Fibroblast of mammary gland (primary cell): ENCODE measurements at regions not wholly inside any gene's neighbourhood (a gene's known extent, or its start where the extent isn't known, plus 50 kb on each side); places are given as distances from the start of the nearest gene placed in this dataset.
A peak's percentile ranks its signal among the peaks of the same experiment; 100 is the strongest.

Experiments
- DNase-seq: peaks from one replicate; pipeline ENCODE4 v3.0.0-alpha.2; 2010; ENCODE audit warnings: low read depth
- H3K4me3 ChIP-seq: 2 replicates; pipeline ENCODE4 v1.5.1; 2011; ENCODE audit warnings: low read depth, mild to moderate bottlenecking, low read length, moderate library complexity; ENCODE audit not compliant: control insufficient read depth
- TF ChIP-seq, protein P1 (sequence below): conservative IDR thresholded peaks from 2 replicates; pipeline ENCODE4 v1.5.1; 2011; ENCODE audit warnings: low read depth, low read length, inconsistent platforms; ENCODE audit not compliant: control insufficient read depth, insufficient read depth

DNA sequence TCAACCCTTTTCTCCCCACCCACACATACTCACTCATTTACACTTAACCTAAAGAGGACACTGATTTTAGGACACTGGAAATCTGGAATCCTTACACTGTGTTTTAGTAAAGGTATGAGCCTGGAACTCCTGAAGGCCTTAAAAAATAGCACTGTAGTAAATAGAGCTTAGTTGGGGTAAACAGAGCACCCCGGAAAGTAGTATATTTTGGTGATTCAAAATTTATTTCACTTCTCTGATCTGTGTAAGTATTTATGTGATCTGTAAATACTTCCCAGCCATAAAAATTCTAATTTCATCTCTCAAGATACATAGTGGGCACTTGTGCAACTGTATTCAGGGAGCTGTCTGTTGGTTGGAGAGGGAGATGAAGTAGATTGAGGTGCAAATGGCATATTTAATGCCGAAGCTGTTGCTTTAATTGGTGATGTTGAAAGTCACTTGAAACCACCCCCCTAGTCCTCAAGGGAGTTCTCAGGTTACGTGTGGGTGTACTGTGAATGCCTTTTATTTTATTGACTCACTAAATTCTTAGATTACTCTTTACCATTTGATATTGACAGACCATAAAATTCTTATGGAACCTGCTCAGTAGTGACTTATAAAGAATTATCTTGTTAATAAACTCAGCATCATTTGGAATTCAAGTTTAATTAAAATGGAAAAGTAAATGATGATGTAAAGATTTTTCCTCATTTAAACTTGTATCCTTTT, 154.9 kb downstream of the SOX4 start:
- DNase-seq = peak; percentile 71
- no peak overlapping the region for H3K4me3 ChIP-seq
- TF ChIP-seq, protein P1, sequence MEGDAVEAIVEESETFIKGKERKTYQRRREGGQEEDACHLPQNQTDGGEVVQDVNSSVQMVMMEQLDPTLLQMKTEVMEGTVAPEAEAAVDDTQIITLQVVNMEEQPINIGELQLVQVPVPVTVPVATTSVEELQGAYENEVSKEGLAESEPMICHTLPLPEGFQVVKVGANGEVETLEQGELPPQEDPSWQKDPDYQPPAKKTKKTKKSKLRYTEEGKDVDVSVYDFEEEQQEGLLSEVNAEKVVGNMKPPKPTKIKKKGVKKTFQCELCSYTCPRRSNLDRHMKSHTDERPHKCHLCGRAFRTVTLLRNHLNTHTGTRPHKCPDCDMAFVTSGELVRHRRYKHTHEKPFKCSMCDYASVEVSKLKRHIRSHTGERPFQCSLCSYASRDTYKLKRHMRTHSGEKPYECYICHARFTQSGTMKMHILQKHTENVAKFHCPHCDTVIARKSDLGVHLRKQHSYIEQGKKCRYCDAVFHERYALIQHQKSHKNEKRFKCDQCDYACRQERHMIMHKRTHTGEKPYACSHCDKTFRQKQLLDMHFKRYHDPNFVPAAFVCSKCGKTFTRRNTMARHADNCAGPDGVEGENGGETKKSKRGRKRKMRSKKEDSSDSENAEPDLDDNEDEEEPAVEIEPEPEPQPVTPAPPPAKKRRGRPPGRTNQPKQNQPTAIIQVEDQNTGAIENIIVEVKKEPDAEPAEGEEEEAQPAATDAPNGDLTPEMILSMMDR = no peak

DNA sequence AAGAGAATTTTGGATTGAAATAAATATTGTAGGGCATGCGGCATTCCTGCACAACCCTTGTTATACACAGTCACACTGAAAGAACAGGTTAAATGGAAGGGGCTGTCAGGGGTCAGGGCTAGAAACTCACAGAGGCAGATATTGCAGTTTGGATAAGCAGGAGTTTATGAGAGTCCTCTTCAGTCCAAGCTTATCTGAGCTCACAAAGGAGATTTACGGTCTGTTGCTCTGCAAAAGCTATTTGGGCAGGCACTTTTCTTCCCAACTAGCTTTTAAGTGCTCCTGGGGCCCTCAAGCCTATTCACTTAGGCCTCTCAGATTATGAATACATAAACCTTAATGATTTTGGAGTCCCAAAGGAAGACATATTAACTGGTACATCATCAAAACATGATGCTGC, 156.2 kb downstream of the SOX4 start:
- DNase-seq = no peak
- TF ChIP-seq, protein P1 = no peak
- H3K4me3 ChIP-seq = no peak overlapping the region

DNA sequence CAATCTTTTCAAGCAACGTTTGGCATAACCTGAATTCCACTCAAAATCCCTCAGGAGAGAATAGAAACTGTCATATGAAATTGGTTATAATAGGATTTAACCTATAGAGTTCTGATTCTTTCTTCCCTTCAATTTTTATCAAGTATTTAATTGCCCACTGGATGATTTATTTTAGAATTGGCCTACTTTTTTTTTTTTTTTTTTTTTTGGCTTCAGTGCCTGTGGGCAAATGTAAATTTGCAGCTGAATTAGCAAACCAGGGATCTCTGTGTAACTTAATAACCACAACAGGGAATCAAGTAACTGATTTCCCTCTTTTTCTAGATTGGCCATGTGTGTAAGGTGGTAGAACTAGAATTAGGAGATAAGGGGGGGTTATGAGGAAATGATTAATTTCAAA, 157.0 kb downstream of the SOX4 start:
- no peak overlapping the region for H3K4me3 ChIP-seq
- TF ChIP-seq, protein P1 = no peak
- no peak for DNase-seq

DNA sequence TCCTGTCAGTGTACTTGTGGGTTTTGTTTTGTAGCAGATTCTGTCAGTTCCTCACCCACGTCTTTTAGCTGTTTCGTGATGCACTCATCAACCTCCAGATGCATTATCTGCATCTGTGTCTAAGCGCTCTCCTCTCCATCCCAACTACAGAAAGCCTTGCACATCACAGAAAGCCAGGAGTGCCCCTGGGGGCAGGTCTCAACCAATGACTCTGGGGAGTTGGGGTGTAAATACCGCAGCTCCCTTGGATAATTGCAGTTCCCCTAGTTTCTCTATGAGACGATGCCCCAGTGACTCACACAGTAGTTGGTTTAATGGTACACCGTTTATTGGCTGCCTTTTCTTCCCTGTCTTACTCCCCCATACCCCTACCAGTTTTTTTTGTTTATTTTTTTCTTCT, 158.1 kb downstream of the SOX4 start:
- no peak overlapping the region for H3K4me3 ChIP-seq
- no peak for DNase-seq
- TF ChIP-seq, protein P1 = no peak

DNA sequence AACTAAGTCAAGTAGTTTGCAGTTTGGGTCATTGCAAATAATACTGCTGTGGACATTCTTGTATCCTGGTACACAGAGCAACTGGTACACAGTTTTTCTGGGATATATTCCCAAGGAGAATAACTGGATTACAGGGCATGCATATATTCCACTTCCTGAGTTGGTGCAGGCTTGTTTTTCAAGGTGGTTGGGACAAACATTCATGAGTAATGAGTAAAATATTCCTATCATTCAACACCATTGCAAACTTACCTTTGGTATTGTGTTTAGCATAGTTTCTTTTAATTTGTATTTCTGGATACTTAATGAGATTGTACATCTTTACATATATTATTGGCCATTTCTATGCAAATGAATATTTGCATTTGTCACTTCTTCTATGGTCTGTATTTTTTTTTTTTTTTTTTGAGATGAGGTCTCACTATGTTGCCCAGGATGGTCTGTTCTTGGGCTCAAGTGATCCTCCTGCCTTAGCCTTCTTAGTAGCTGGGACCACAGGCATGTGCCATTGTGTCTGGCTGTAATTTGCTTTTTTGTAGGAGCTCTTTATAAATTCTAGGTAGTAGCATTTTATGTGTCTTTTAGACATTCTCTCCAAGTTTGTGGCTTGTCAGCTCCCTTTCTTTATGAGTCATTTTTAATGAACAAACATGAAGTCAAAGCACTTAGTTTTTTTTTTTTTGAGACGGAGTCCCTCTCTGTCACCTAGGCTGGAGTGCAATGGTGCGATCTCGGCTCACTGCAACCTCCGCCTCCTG, 158.7 kb downstream of the SOX4 start:
- TF ChIP-seq, protein P1 = no peak
- peak; percentile 35 for DNase-seq
- H3K4me3 ChIP-seq = no peak overlapping the region

DNA sequence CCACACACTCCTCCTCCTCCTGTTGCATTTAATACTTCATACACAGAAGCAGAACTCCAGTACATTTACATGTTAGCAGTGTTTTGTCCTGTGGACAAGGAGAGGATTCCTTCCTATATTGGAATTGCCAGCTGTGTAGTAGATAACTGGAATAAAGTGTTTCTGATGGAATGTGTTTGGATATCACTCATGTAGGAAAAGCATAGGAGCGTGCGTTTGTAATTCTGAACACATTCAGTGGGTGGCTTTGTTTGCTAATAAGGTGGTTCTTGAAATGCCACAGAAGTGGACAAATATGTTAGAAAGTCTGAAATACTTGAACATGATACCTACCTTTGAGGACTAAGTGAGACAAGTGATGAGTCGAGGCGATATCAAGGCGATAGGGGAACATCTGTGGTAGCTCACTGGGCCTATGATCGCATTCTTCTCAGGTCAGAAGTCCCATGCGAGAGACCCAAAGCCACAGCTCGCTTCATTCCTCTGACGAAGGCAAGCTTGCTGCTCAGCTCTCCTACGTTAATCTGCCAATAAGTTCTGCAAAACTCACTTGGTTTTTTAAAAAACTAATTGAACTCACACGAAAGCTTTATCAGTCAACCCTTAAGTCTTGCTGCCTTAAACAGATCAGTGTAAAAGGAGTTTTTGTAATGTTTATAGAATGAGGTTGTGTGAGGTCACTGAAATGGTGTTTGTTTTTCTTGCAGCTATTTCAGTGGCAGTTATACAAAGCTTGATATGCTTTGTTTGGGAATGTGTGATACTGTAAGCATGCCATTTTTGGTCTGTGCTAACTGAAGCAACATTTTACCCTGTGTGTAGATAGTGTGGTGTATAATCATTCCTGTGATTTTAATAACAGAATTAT, 159.9 kb downstream of the SOX4 start:
- no peak overlapping the region for H3K4me3 ChIP-seq
- TF ChIP-seq, protein P1 = no peak
- peak; percentile 70 for DNase-seq
